ENCODE measurements at regions not wholly inside any gene's neighbourhood (a gene's known extent, or its start where the extent isn't known, plus 50 kb on each side); places are given as distances from the start of the nearest gene placed in this dataset.

DNA sequence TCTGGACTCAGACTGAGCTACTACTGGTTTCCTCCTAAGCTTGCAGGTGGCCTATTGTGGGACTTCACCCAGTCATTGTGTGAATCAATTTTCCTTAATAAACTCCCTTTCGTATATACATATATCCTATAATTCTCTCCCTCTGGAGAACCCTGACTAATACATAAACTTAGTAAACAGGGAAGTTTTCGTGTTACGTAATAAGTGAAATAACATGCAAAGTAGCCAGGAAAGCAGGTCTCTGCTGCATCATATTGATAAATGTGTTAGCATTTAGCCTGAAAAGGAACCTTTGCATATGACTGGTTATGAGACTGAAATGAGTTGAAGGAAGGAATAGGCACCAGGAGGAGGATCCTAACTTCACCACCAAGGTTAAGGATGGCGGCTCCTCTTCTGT is 527.2 kb upstream of the FAM98A start:
- no peak overlapping the region for H3K4me3 ChIP-seq (replicated peaks; ENCODE audit: low read depth, low read length)
- no peak for DNase-seq (ENCODE audit: low read depth)
- TF ChIP-seq, protein P1, sequence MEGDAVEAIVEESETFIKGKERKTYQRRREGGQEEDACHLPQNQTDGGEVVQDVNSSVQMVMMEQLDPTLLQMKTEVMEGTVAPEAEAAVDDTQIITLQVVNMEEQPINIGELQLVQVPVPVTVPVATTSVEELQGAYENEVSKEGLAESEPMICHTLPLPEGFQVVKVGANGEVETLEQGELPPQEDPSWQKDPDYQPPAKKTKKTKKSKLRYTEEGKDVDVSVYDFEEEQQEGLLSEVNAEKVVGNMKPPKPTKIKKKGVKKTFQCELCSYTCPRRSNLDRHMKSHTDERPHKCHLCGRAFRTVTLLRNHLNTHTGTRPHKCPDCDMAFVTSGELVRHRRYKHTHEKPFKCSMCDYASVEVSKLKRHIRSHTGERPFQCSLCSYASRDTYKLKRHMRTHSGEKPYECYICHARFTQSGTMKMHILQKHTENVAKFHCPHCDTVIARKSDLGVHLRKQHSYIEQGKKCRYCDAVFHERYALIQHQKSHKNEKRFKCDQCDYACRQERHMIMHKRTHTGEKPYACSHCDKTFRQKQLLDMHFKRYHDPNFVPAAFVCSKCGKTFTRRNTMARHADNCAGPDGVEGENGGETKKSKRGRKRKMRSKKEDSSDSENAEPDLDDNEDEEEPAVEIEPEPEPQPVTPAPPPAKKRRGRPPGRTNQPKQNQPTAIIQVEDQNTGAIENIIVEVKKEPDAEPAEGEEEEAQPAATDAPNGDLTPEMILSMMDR (IDR thresholded peaks at IDR 0.05; ENCODE audit: low read length, missing control alignments), result no peak

DNA sequence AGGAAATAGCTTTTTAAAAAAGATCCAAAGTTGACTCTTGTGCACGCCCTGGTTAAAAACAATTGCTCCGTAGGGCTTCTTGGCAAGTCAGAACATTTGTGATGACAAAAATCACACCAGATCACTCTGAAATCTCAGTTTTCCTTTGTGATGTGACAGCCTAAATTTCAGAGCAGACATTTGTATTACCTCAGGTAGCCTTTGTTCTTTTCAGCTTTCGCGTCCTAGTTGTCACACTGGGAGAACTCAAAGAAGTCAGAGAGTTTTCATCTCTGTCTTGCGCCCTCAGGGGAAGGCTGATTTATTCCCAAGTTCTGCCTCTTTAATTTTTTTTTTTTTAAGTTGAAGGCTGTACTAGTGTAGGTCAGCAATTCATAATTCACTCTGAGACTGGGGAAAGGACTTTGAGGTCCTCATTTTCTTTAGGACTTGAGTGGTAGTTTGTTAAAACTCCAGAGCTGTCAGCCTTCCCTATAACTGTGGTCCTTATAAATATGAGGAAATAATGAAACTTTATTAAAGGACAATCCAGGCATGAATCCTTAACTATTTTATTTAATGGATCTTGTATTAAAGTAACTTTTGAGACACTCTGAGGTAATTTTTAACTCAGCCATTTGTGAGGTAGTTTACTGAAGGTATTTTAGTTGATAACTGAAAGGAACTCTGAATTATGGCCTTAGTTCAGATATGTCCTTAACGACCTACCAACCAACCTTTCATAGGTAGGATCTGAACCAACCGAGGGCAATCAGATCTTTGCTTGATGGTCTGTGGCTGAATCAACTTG is 525.1 kb upstream of the FAM98A start:
- TF ChIP-seq, protein P1 (IDR thresholded peaks at IDR 0.05; ENCODE audit: low read length, missing control alignments), result no peak
- H3K4me3 ChIP-seq (replicated peaks; ENCODE audit: low read depth, low read length), result no peak overlapping the region
- no peak for DNase-seq (ENCODE audit: low read depth)

DNA sequence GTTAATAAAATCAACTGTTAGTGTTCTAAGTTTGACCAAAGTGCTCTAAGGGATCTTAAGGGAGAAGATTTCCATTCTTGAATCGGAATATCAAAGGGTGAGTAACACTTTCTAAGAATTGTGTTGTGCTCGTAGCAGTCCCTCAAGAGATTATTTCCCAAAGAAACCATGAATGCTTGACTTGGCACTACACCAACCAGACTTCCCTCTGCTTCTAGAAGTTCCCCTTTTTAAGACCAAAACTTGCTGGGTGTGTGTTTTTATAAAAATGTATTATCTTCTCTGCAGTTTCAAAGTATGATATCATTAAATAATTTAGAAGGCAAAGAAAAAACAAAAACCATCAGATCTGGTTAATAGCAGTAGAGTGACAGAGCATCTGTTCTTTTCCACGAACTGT is 522.0 kb upstream of the FAM98A start:
- H3K4me3 ChIP-seq (replicated peaks; ENCODE audit: low read depth, low read length), result no peak overlapping the region
- no peak for DNase-seq (ENCODE audit: low read depth)
- TF ChIP-seq, protein P1 (IDR thresholded peaks at IDR 0.05; ENCODE audit: low read length, missing control alignments), result no peak

DNA sequence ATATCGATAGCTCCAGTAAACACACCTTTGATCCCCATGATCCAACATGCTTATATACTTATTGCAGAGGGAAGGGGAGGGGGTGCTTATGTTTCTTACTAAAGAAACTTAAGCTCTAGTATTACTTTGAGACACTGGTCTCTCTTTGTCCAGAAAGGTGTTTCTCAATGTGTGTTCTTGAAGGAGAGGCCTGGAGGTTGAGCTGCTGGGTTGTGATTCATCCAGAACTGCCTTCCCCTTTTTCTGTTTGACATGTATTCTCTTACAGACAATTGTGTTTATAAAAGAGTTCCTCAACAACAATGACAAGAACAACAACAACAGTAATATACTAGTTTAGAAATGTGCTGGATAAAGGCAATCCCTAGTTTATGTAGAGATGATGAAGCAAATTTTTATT is 516.0 kb upstream of the FAM98A start:
- TF ChIP-seq, protein P1 (IDR thresholded peaks at IDR 0.05; ENCODE audit: low read length, missing control alignments), result no peak
- no peak for DNase-seq (ENCODE audit: low read depth)
- no peak overlapping the region for H3K4me3 ChIP-seq (replicated peaks; ENCODE audit: low read depth, low read length)

DNA sequence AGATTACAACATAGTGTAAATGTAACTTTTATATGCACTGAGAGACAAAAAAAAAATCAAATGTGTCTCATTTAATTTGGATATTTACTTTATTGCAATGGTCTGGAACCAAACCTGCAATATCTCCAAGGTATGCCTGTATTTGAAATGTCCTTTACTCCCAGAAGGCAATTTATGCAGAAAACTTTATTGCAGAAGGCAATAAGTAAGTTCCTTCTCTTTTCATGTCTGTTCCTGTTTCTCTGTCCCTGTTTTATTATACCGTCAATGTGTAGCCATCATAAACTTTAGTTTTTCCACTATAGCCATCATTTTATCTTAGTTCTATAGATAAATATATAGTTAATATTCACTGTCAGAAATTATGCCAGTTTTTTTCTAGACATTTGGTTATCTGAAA is 513.1 kb upstream of the FAM98A start:
- H3K4me3 ChIP-seq (replicated peaks; ENCODE audit: low read depth, low read length), result no peak overlapping the region
- TF ChIP-seq, protein P1 (IDR thresholded peaks at IDR 0.05; ENCODE audit: low read length, missing control alignments), result no peak

DNA sequence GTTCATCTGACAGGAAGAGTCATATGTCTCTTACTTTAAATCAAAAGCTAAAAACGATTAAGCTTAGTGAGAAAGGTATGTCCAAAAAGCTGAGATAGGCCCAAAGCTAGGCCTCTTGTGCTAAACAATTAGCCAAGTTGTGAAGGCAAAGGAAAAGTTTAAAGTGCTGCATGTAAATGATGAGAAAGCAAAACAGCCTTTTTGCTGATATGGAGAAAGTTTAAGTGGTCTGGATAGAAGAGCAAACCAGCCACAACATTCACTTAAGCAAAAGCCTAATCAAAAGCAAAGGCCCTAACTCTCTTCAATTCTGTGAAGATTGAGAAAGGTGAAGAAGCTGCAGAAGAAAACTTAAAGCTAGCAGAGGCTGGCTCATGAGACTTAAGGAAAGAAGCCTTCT is 511.3 kb upstream of the FAM98A start:
- no peak overlapping the region for H3K4me3 ChIP-seq (replicated peaks; ENCODE audit: low read depth, low read length)
- TF ChIP-seq, protein P1 (IDR thresholded peaks at IDR 0.05; ENCODE audit: low read length, missing control alignments), result no peak
- DNase-seq (ENCODE audit: low read depth), result no peak

More for the DNA sequence above, 513.1 kb upstream of the FAM98A start:
- DNase-seq (ENCODE audit: low read depth), result no peak

DNA sequence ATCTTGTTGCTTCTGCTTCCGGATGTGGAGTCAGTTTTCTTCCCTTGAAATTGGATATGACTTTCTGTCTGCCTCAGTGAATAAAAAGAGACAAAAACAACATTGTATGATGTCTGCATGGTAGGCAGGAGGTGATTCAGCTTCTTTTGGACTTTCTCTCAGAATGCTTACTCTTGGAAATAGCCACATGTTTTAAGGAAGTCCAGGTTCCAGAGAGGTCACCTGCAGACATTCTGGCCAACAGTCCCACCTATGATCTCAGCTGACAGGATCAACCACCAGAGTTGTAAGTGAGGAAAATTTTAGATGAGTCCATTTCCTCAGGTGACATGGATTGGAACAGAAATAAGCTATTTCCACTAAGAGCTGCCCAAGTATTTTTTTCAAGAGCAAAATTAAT is 508.7 kb upstream of the FAM98A start:
- DNase-seq (ENCODE audit: low read depth), result no peak
- TF ChIP-seq, protein P1 (IDR thresholded peaks at IDR 0.05; ENCODE audit: low read length, missing control alignments), result no peak

More for the DNA sequence above, 508.7 kb upstream of the FAM98A start:
- no peak overlapping the region for H3K4me3 ChIP-seq (replicated peaks; ENCODE audit: low read depth, low read length)
